Smooth muscle cell (in vitro differentiated cells): ENCODE measurements at regions not wholly inside any gene's neighbourhood (a gene's known extent, or its start where the extent isn't known, plus 50 kb on each side); places are given as distances from the start of the nearest gene placed in this dataset.

Experiments used
- DNase-seq: peaks from one replicate; lab custom pipeline; 2025; ENCODE audit not compliant: unreplicated experiment; lab: John Stamatoyannopoulos, UW
- H2AFZ ChIP-seq: fragments of 200-600 bp; sonication (generic); 2 replicates; pipeline ENCODE4 v1.6.0; 2016; ENCODE audit warnings: antibody characterized with exemption, low read depth, mild to moderate bottlenecking
- H3F3A ChIP-seq: fragments of 200-600 bp; sonication (generic); 2 replicates; pipeline ENCODE4 v1.6.0; 2017; ENCODE audit warnings: antibody characterized with exemption, low read depth
- H3K27ac ChIP-seq: fragments of 200-600 bp; sonication (generic); 2 replicates; pipeline ENCODE4 v1.5.1; 2016; ENCODE audit warnings: low read depth, mild to moderate bottlenecking
- H3K27me3 ChIP-seq: fragments of 200-600 bp; sonication (generic); 2 replicates; pipeline ENCODE4 v1.6.1; 2016; ENCODE audit warnings: low read depth, mild to moderate bottlenecking
- H3K36me3 ChIP-seq: fragments of 200-600 bp; sonication (generic); 2 replicates; pipeline ENCODE4 v1.5.1; 2016; ENCODE audit warnings: low read depth
- H3K4me1 ChIP-seq: fragments of 200-600 bp; sonication (generic); 2 replicates; pipeline ENCODE4 v1.5.1; 2016; ENCODE audit warnings: low read depth
- H3K4me2 ChIP-seq: fragments of 200-600 bp; sonication (generic); 2 replicates; pipeline ENCODE4 v1.6.0; 2016; ENCODE audit warnings: mild to moderate bottlenecking
- H3K4me3 ChIP-seq: fragments of 200-600 bp; sonication (generic); 2 replicates; pipeline ENCODE4 v1.5.1; 2016; ENCODE audit warnings: mild to moderate bottlenecking
- H3K79me2 ChIP-seq: fragments of 200-600 bp; sonication (generic); 2 replicates; pipeline ENCODE4 v1.6.0; 2016; ENCODE audit warnings: low read depth, mild to moderate bottlenecking
- H3K9ac ChIP-seq: fragments of 200-600 bp; sonication (generic); 2 replicates; pipeline ENCODE4 v1.6.0; 2016; ENCODE audit warnings: low read depth
- H3K9me3 ChIP-seq: fragments of 200-600 bp; sonication (generic); replicated peaks from 2 replicates; pipeline ENCODE4 v1.5.1; 2016; ENCODE audit warnings: low read depth
- H4K20me1 ChIP-seq: fragments of 200-600 bp; sonication (generic); 2 replicates; pipeline ENCODE4 v1.6.0; 2016; ENCODE audit warnings: low read depth
- WGBS: methylation state at CpG from one replicate; pipeline ENCODE4 v1.1.7; 2016; ENCODE audit warnings: low lambda C conversion rate; 5-methylcytosine and 5-hydroxymethylcytosine counted together
- TF ChIP-seq, protein P1 (sequence below): fragments of 200-600 bp; sonication (generic); IDR thresholded peaks from 2 replicates; pipeline ENCODE4 v1.5.1; 2017; ENCODE audit warnings: borderline replicate concordance, mild to moderate bottlenecking, antibody characterized with exemption; ENCODE audit not compliant: insufficient read depth, poor library complexity, severe bottlenecking

DNA sequence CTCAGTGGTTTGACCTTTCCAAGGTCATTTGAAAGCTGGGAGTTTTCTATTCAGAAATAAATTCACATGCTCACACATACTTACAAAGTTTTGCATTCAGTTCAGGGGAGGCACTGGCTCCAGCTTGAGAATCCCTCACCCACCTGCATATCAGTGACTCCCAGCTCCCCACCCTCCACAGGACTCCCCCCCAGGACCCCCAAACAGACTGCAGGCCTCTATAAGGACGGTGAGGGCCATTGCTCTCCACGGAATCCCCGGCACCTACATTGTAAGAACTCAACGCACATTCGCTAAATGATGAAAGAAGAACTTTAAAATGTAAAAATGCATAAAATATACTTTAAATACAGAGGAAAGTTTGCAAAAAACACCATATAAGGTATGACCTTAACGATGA, 97.2 kb upstream of the TEX51 start:
- Histone ChIP-seq H3K4me3 (no peak overlapping the region), H3K27ac (no peak overlapping the region), H4K20me1 (no peaks in the 10 kb centered on the region), H3K36me3 (no peaks in the 10 kb centered on the region), H2AFZ (no peak overlapping the region), H3K9ac (no peak overlapping the region), H3F3A (no peaks in the 10 kb centered on the region), H3K79me2 (no peaks in the 10 kb centered on the region), H3K4me2 (no peak overlapping the region), H3K4me1 (no peaks in the 10 kb centered on the region), H3K27me3 (no peaks in the 10 kb centered on the region), H3K9me3 (no peaks in the 10 kb centered on the region)
- 90% methylated on average over 6 of the region's 6 CpGs for WGBS
- no peak for DNase-seq
- TF ChIP-seq, protein P1, sequence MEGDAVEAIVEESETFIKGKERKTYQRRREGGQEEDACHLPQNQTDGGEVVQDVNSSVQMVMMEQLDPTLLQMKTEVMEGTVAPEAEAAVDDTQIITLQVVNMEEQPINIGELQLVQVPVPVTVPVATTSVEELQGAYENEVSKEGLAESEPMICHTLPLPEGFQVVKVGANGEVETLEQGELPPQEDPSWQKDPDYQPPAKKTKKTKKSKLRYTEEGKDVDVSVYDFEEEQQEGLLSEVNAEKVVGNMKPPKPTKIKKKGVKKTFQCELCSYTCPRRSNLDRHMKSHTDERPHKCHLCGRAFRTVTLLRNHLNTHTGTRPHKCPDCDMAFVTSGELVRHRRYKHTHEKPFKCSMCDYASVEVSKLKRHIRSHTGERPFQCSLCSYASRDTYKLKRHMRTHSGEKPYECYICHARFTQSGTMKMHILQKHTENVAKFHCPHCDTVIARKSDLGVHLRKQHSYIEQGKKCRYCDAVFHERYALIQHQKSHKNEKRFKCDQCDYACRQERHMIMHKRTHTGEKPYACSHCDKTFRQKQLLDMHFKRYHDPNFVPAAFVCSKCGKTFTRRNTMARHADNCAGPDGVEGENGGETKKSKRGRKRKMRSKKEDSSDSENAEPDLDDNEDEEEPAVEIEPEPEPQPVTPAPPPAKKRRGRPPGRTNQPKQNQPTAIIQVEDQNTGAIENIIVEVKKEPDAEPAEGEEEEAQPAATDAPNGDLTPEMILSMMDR, result no peak

DNA sequence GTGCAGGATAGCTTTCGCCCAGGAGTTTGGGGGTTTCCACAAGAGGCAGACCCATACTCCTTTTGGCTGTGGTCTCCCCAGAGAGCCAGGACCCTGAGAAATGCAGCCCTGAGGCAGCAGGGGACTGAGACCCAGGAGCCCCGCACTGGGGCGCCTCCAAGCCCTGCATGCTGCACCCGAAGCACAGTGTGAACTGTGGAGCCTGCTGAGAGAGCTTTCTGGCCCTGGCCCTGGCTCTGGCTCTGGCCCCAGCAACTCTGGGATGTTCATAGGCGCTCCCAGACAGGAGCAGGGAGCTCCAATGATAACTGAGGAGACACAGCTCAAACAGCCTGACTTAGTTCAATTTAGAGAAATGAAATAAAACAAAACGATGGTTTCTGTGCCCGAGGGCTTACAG, 96.4 kb upstream of the TEX51 start:
- no peaks in the 10 kb centered on the region for H3K27me3 ChIP-seq
- H3K9ac ChIP-seq, result no peak overlapping the region
- H2AFZ ChIP-seq, result no peak overlapping the region
- no peaks in the 10 kb centered on the region for H3K79me2 ChIP-seq
- H3K4me3 ChIP-seq, result no peak overlapping the region
- no peak overlapping the region for H3K27ac ChIP-seq
- no peaks in the 10 kb centered on the region for H3K36me3 ChIP-seq
- TF ChIP-seq, protein P1, result no peak
- 84% methylated on average over 7 of the region's 7 CpGs for WGBS
- DNase-seq, result no peak
- no peaks in the 10 kb centered on the region for H4K20me1 ChIP-seq
- no peaks in the 10 kb centered on the region for H3K4me1 ChIP-seq
- no peak overlapping the region for H3K4me2 ChIP-seq
- H3K9me3 ChIP-seq, result no peaks in the 10 kb centered on the region
- H3F3A ChIP-seq, result no peaks in the 10 kb centered on the region

DNA sequence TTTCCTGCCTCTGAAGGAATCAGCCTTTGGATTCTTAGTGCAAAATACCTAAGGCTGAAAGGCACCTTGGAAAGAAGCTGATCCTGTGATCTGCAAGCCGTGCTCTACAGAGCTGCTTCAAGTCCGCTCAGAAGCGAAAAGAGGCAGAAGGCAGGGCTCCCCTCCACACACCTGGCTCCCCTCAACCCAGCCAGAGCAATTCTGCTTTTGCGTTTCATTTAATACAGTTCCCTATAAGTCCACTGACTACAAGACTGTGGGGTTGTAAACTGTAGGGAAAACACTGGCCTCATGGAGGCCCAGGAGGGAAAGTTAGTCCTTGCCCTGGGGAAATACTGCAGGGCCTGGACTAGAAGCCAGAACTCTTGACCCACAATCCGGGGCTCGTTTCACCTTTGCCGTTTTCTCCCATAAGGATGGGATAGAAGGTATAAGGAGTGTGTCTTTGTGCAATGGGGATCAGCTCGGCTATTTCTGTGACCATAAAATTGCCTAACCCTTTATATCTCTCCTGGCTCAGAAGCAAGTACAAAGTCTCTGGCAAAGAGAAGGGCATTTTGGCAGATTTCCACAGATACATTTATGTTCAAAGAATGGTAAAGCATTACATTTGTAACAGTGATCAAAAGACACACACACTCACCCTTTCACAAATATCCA, 95.8 kb upstream of the TEX51 start:
- no peak overlapping the region for H3K27ac ChIP-seq
- H3K79me2 ChIP-seq, result no peaks in the 10 kb centered on the region
- no peaks in the 10 kb centered on the region for H3K4me1 ChIP-seq
- no peak overlapping the region for H3K9ac ChIP-seq
- H2AFZ ChIP-seq, result no peak overlapping the region
- H3K4me3 ChIP-seq, result no peak overlapping the region
- no peaks in the 10 kb centered on the region for H3F3A ChIP-seq
- H3K27me3 ChIP-seq, result no peaks in the 10 kb centered on the region
- no peaks in the 10 kb centered on the region for H4K20me1 ChIP-seq
- H3K9me3 ChIP-seq, result no peaks in the 10 kb centered on the region
- no peaks in the 10 kb centered on the region for H3K36me3 ChIP-seq
- TF ChIP-seq, protein P1, result no peak
- no peak for DNase-seq
- 93% methylated on average over 8 of the region's 8 CpGs for WGBS
- H3K4me2 ChIP-seq, result no peak overlapping the region

DNA sequence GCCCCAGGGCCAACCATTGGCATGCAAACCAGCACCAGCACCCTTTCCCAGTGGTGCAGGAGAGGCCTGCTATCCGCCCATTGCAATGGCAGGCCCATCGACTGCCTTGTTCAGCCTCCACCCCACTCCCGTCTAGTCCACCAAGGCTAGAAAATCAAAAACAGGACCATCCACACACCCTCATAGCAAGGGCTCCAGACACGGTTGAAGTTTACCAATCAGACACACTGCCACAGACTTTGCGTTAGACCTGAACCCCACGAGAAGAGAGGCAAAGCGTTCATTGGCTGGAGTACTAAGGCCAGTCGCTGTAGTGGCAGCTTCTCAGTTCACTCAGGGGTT, 95.3 kb upstream of the TEX51 start:
- no peaks in the 10 kb centered on the region for H3K4me1 ChIP-seq
- no peaks in the 10 kb centered on the region for H3K79me2 ChIP-seq
- WGBS, result 94% methylated on average over 8 of the region's 8 CpGs
- no peaks in the 10 kb centered on the region for H3F3A ChIP-seq
- H3K36me3 ChIP-seq, result no peaks in the 10 kb centered on the region
- H3K4me3 ChIP-seq, result no peak overlapping the region
- DNase-seq, result no peak
- no peak overlapping the region for H2AFZ ChIP-seq
- no peaks in the 10 kb centered on the region for H3K27me3 ChIP-seq
- TF ChIP-seq, protein P1, result no peak
- no peaks in the 10 kb centered on the region for H3K9me3 ChIP-seq
- no peak overlapping the region for H3K4me2 ChIP-seq
- no peak overlapping the region for H3K27ac ChIP-seq
- H3K9ac ChIP-seq, result no peak overlapping the region
- no peaks in the 10 kb centered on the region for H4K20me1 ChIP-seq
